ENCODE measurements at regions not wholly inside any gene's neighbourhood (a gene's known extent, or its start where the extent isn't known, plus 50 kb on each side); places are given as distances from the start of the nearest gene placed in this dataset.

DNA sequence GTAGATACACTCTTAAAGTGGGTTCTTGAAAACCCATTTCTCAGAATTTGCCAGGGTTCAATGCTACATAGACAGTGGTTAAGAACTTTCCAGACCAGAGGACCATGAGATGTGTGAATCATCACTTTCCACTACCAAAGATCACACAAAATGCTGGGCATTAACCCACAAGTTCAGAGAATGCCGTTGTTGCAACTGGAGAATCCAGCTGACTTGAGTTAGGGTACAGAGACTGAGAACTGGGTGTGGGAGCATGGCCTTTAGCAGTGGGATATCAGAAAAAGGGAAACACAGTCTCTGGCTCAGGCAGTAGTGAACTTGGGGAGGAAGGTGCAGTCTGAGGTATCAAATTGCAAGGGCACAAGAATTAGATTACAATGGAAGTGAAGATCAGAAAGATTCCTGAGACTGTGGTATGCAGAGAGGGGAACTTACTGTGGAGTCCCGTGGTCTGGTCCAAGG, 51.5 kb upstream of the WDFY2 start:
- TF ChIP-seq, protein P1, sequence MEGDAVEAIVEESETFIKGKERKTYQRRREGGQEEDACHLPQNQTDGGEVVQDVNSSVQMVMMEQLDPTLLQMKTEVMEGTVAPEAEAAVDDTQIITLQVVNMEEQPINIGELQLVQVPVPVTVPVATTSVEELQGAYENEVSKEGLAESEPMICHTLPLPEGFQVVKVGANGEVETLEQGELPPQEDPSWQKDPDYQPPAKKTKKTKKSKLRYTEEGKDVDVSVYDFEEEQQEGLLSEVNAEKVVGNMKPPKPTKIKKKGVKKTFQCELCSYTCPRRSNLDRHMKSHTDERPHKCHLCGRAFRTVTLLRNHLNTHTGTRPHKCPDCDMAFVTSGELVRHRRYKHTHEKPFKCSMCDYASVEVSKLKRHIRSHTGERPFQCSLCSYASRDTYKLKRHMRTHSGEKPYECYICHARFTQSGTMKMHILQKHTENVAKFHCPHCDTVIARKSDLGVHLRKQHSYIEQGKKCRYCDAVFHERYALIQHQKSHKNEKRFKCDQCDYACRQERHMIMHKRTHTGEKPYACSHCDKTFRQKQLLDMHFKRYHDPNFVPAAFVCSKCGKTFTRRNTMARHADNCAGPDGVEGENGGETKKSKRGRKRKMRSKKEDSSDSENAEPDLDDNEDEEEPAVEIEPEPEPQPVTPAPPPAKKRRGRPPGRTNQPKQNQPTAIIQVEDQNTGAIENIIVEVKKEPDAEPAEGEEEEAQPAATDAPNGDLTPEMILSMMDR (conservative IDR thresholded peaks at IDR 0.05): no peak
- TF ChIP-seq ZFX (IDR thresholded peaks at IDR 0.05): no peak
